ENCODE measurements at regions not wholly inside any gene's neighbourhood (a gene's known extent, or its start where the extent isn't known, plus 50 kb on each side); places are given as distances from the start of the nearest gene placed in this dataset.

- TF ChIP-seq CTCF (IDR thresholded peaks at IDR 0.05) (no peak), POLR2A (IDR thresholded peaks at IDR 0.05) (no peak)
These were observed 387.6 kb downstream of the TNS1 start for GRCh38 chr2:217615171-217615570.

Measured in uterus (tissue), 2 donors.